Upper lobe of left lung (tissue), 6 donors: ENCODE measurements at regions not wholly inside any gene's neighbourhood (a gene's known extent, or its start where the extent isn't known, plus 50 kb on each side); places are given as distances from the start of the nearest gene placed in this dataset.

Experiments
- ATAC-seq, 2 donors: fragments of 200-7000 bp; cut with Tn5 transposase; one replicate each; pipeline ENCODE4 v1.9.1; 2022; ENCODE audit warnings: mild to moderate bottlenecking in 2 of 2, moderate library complexity in 2 of 2; ENCODE audit not compliant: low FRiP score in 2 of 2
- DNase-seq, 2 donors: peaks; one replicate each; pipeline ENCODE4 v3.0.0-alpha.2; 2019 to 2020
- H3K27ac ChIP-seq, 4 donors: fragments of 200-600 bp; sonication (generic); one replicate each; pipeline ENCODE4 v1.5.1; 2016 to 2019
- H3K27me3 ChIP-seq, 4 donors: fragments of 200-600 bp; sonication (generic); one replicate each; pipeline ENCODE4 v1.5.1; 2017 to 2019
- H3K36me3 ChIP-seq, 4 donors: fragments of 200-600 bp; sonication (generic); one replicate each; pipeline ENCODE4 v1.5.1; 2016 to 2019
- H3K4me1 ChIP-seq, 4 donors: fragments of 200-600 bp; sonication (generic); one replicate each; pipeline ENCODE4 v1.5.1; 2018 to 2019
- H3K4me3 ChIP-seq, 4 donors: fragments of 200-600 bp; sonication (generic); one replicate each; pipeline ENCODE4 v1.5.1; 2017 to 2019; ENCODE audit warnings: mild to moderate bottlenecking in 2 of 4, moderate library complexity in 1 of 4
- H3K9me3 ChIP-seq, 4 donors: fragments of 200-600 bp; sonication (generic); one replicate each; pipeline ENCODE4 v1.5.1; 2018 to 2019
- CTCF ChIP-seq, 6 experiments: fragments of 450-650 bp in 4 of 6; fragments of 200-600 bp in 2 of 6; sonication (generic) in 2 of 6; IDR thresholded peaks; one replicate each; pipeline ENCODE4 v1.5.1; 2016 to 2019; ENCODE audit warnings: antibody characterized with exemption in 6 of 6
- EP300 ChIP-seq, 4 donors: sonication (generic); formaldehyde crosslinking; IDR thresholded peaks; one replicate each; pipeline ENCODE4 v1.5.1; 2017; ENCODE audit warnings: antibody characterized with exemption in 4 of 4, control low read depth in 2 of 4
- POLR2A ChIP-seq, 4 donors: fragments of 450-650 bp; IDR thresholded peaks; one replicate each; pipeline ENCODE4 v1.5.1; 2016 to 2017; ENCODE audit warnings: antibody characterized with exemption in 4 of 4, mild to moderate bottlenecking in 2 of 4
- POLR2AphosphoS5 ChIP-seq, 2 donors: sonication (generic); formaldehyde crosslinking; IDR thresholded peaks; one replicate each; pipeline ENCODE4 v1.5.1; 2017; ENCODE audit warnings: antibody characterized with exemption in 2 of 2
- WGBS, 2 donors: methylation state at CpG; one replicate each; pipeline ENCODE4 v1.1.5; 2017 to 2018; 5-methylcytosine and 5-hydroxymethylcytosine counted together
- donor health status: DM: no; HTN: no; CAD: no; lungs with moderate emphysema.
- donor health status: DM: no; HTN: yes; CAD: no; lungs with severe emphysema.

DNA sequence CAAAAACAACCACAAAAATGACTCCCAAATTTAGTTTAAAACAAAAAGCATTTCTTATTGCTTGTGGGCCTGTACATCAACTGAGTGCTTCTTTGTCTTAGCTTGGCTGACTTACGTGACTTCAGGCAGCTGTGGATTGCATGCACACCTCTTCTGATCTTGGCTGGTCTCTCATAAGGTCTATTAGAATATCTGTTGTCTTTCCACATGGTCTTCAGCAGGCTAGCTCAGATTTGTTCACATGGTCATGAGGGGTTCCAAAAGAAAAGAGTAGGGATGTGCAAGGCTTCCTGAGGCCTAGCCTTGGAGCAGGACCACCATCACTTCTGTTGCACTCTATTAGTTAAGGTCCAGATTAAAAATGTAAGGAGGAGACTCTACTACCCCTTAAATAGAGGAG lies 120.1 kb downstream of the LRRC70 start:
- no peak for TF ChIP-seq POLR2A (IDR thresholded peaks at IDR 0.05)
- TF ChIP-seq EP300 (IDR thresholded peaks at IDR 0.05), result no peak
- no peak for TF ChIP-seq CTCF (IDR thresholded peaks at IDR 0.05)
- no peak for TF ChIP-seq POLR2AphosphoS5 (IDR thresholded peaks at IDR 0.05)
- DNase-seq, result no peak
- WGBS, 2 donors, result 95 to 100% methylated on average over 1 of the region's 1 CpG
- Histone ChIP-seq H3K9me3 (no peaks in the 10 kb centered on the region), H3K4me3 (no peak overlapping the region), H3K27ac (no peak overlapping the region), H3K27me3 (no peaks in the 10 kb centered on the region), H3K4me1 (no peaks in the 10 kb centered on the region), H3K36me3 (no peaks in the 10 kb centered on the region)
- no peak for ATAC-seq

GRCh38 chr5:62695274-62695673 lies 116.7 kb downstream of the LRRC70 start:
- H3K36me3 ChIP-seq, result no peaks in the 10 kb centered on the region
- peaks cover 0 to 7% (median 4%) of the 10 kb centered on the region in 4 donors for H3K4me1 ChIP-seq
- 91 to 94% methylated on average over 3 of the region's 3 CpGs for WGBS, 2 donors
- H3K4me3 ChIP-seq, result no peak overlapping the region
- H3K9me3 ChIP-seq, result no peaks in the 10 kb centered on the region
- no peak for TF ChIP-seq POLR2A (IDR thresholded peaks at IDR 0.05)
- no peak for TF ChIP-seq POLR2AphosphoS5 (IDR thresholded peaks at IDR 0.05)
- no peak for TF ChIP-seq EP300 (IDR thresholded peaks at IDR 0.05)
- TF ChIP-seq CTCF (IDR thresholded peaks at IDR 0.05), result no peak
- H3K27ac ChIP-seq, result no peak overlapping the region
- DNase-seq, result no peak
- no peaks in the 10 kb centered on the region for H3K27me3 ChIP-seq
- no peak for ATAC-seq

- no peaks in the 10 kb centered on the region for H3K27me3 ChIP-seq
- no peaks in the 10 kb centered on the region for H3K36me3 ChIP-seq
- no peak for ATAC-seq
- H3K4me1 ChIP-seq, result peaks cover 3 to 15% (median 10%) of the 10 kb centered on the region in 4 donors
- no peak overlapping the region for H3K4me3 ChIP-seq
- H3K27ac ChIP-seq, result no peak overlapping the region
- 83 to 87% methylated on average over 4 to 5 of the region's 5 CpGs for WGBS, 2 donors
- no peak for DNase-seq
- TF ChIP-seq POLR2A (IDR thresholded peaks at IDR 0.05), result no peak
- no peak for TF ChIP-seq EP300 (IDR thresholded peaks at IDR 0.05)
- TF ChIP-seq CTCF (IDR thresholded peaks at IDR 0.05), result no peak
- no peak for TF ChIP-seq POLR2AphosphoS5 (IDR thresholded peaks at IDR 0.05)
- no peaks in the 10 kb centered on the region for H3K9me3 ChIP-seq
Observed at GRCh38 chr5:62692946-62693713, 114.5 kb downstream of the LRRC70 start.

DNA sequence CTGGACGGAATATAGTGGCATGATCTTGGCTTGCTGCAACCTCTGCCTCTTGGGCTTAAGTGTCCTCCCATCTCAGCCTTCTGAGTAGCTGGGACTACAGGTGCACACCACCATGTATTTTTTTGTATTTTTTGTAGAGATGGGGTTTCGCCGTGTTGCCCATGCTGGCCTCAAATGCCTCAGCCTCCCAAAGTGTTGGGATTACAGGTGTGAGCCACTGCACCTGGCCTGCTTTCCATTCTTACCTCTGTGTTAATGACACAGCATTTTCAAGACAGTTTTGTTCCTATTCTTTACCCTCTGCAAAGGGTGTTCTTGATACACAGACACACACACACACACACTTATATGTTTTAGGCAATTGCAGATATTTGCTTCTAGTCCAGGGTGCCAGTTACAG lies 113.3 kb downstream of the LRRC70 start:
- no peaks in the 10 kb centered on the region for H3K36me3 ChIP-seq
- TF ChIP-seq POLR2AphosphoS5 (IDR thresholded peaks at IDR 0.05) (no peak), POLR2A (IDR thresholded peaks at IDR 0.05) (no peak), EP300 (IDR thresholded peaks at IDR 0.05) (no peak), CTCF (IDR thresholded peaks at IDR 0.05) (no peak)
- H3K27me3 ChIP-seq, result no peaks in the 10 kb centered on the region
- DNase-seq (no peak), ATAC-seq (no peak)
- no peak overlapping the region for H3K27ac ChIP-seq
- no peak overlapping the region for H3K4me3 ChIP-seq
- H3K9me3 ChIP-seq, result no peaks in the 10 kb centered on the region
- 93 to 100% methylated on average over 3 of the region's 3 CpGs for WGBS, 2 donors
- H3K4me1 ChIP-seq, result peaks cover 3 to 15% (median 10%) of the 10 kb centered on the region in 4 donors

- no peak overlapping the region for H3K4me3 ChIP-seq
- TF ChIP-seq POLR2A (IDR thresholded peaks at IDR 0.05), result no peak
- no peak for TF ChIP-seq CTCF (IDR thresholded peaks at IDR 0.05)
- TF ChIP-seq EP300 (IDR thresholded peaks at IDR 0.05), result no peak
- TF ChIP-seq POLR2AphosphoS5 (IDR thresholded peaks at IDR 0.05), result no peak
- peak overlapping the region; percentile 2 to 60 (median 30) for H3K27ac ChIP-seq
- H3K36me3 ChIP-seq, result no peaks in the 10 kb centered on the region
- H3K4me1 ChIP-seq, result peaks cover 3 to 15% (median 10%) of the 10 kb centered on the region in 4 donors
- DNase-seq (no peak), ATAC-seq (peak in 1 of 2 donors; percentile 11)
- no peaks in the 10 kb centered on the region for H3K9me3 ChIP-seq
- H3K27me3 ChIP-seq, result no peaks in the 10 kb centered on the region
- 64 to 70% methylated on average over 6 of the region's 6 CpGs for WGBS, 2 donors
Observed at GRCh38 chr5:62690421-62690820, 111.8 kb downstream of the LRRC70 start.
